Sigmoid colon (tissue), 6 donors: ENCODE measurements at regions not wholly inside any gene's neighbourhood (a gene's known extent, or its start where the extent isn't known, plus 50 kb on each side); places are given as distances from the start of the nearest gene placed in this dataset.
"Not testable (repeated sequence)": the region's sequence is repeated elsewhere in the genome, so short reads cannot be mapped to it uniquely, and the experiment has no call there.

Experiments
- DNase-seq: peaks from one replicate; pipeline ENCODE4 v3.0.0-alpha.2; 2019
- H3K27ac ChIP-seq, 4 donors: fragments of 200-600 bp; sonication (generic); one replicate each; pipeline ENCODE4 v1.5.1; 2016 to 2019; ENCODE audit warnings: mild to moderate bottlenecking in 1 of 4
- H3K27me3 ChIP-seq, 3 donors: fragments of 200-600 bp; sonication (generic); one replicate each; pipeline ENCODE4 v1.5.1; 2019; ENCODE audit warnings: mild to moderate bottlenecking in 1 of 3
- H3K36me3 ChIP-seq, 4 donors: fragments of 200-600 bp; sonication (generic); one replicate each; pipeline ENCODE4 v1.5.1; 2016 to 2019
- H3K4me1 ChIP-seq, 4 donors: fragments of 200-600 bp; sonication (generic); one replicate each; pipeline ENCODE4 v1.5.1; 2017 to 2019
- H3K4me3 ChIP-seq, 4 donors: fragments of 200-600 bp; sonication (generic); one replicate each; pipeline ENCODE4 v1.5.1; 2017 to 2019; ENCODE audit warnings: mild to moderate bottlenecking in 2 of 4, moderate library complexity in 1 of 4
- H3K9me3 ChIP-seq, 4 donors: fragments of 200-600 bp in 3 of 4; sonication (generic) in 3 of 4; one replicate each; pipeline versions ENCODE4 v1.5.1 to v1.6.1; 2013 to 2019
- CTCF ChIP-seq, 4 experiments: fragments of 450-650 bp in 3 of 4; fragments of 200-600 bp in 1 of 4; IDR thresholded peaks; one replicate each; pipeline ENCODE4 v1.5.1; 2016 to 2019; ENCODE audit warnings: antibody characterized with exemption in 4 of 4, mild to moderate bottlenecking in 3 of 4, moderate library complexity in 2 of 4
- EP300 ChIP-seq, 4 donors: sonication (generic); formaldehyde crosslinking; IDR thresholded peaks; one replicate each; pipeline ENCODE4 v1.6.1; 2017; ENCODE audit warnings: antibody characterized with exemption in 4 of 4
- POLR2A ChIP-seq, 2 donors: fragments of 450-650 bp; IDR thresholded peaks; one replicate each; pipeline ENCODE4 v1.6.1; 2016; ENCODE audit warnings: antibody characterized with exemption in 2 of 2, mild to moderate bottlenecking in 2 of 2, moderate library complexity in 2 of 2
- POLR2AphosphoS5 ChIP-seq, 4 donors: sonication (generic); formaldehyde crosslinking; IDR thresholded peaks; one replicate each; pipeline ENCODE4 v1.6.1; 2017; ENCODE audit warnings: antibody characterized with exemption in 4 of 4
- WGBS, 2 donors: extraction: QIAGEN DNeasy Blood & Tissue Kit; methylation state at CpG; one replicate each; pipeline ENCODE4 v1.1.7; 2013; 5-methylcytosine and 5-hydroxymethylcytosine counted together
- intact Hi-C: fragments of 100-400 bp; cut with DNase I; formaldehyde crosslinking; loops from one replicate; pipeline ENCODE4 v1.15.1; 2023
- donor health status: healthy with polysubstance abuse.
- donor health status: healthy.

DNA sequence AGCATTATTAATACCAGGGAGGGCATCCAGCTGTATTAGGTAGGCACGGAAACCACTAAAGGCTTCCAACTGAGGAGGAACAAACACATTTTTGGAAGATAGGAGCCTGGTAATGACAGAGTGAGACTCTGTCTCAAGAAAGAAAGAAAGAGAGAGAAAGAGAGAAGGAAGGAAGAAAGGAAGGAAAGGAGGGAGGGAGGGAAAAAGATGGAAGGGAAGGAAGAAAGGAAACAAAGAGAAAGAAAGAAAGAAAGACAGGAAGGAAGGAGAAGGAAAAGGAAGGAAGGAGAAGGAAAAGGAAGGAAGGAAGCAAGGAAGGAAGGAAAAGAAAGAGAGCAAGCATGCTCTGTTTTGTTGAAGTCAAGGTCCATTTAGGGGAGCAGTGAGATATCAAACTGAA, 103.8 kb upstream of the RFX8 start:
- H3K4me3 ChIP-seq = no peak overlapping the region
- WGBS, 2 donors = 96 to 97% methylated on average over 1 of the region's 1 CpG
- intact Hi-C loops = no loop called here
- H3K36me3 ChIP-seq = no peaks in the 10 kb centered on the region
- no peaks in the 10 kb centered on the region for H3K9me3 ChIP-seq
- no peak for TF ChIP-seq POLR2AphosphoS5 (IDR thresholded peaks at IDR 0.05)
- no peak for TF ChIP-seq CTCF (IDR thresholded peaks at IDR 0.05)
- TF ChIP-seq POLR2A (IDR thresholded peaks at IDR 0.05) = no peak
- TF ChIP-seq EP300 (IDR thresholded peaks at IDR 0.05) = no peak
- H3K4me1 ChIP-seq = peaks cover 0 to 4% (median 0%) of the 10 kb centered on the region in 4 donors
- no peaks in the 10 kb centered on the region for H3K27me3 ChIP-seq
- no peak for DNase-seq
- no peak overlapping the region for H3K27ac ChIP-seq

DNA sequence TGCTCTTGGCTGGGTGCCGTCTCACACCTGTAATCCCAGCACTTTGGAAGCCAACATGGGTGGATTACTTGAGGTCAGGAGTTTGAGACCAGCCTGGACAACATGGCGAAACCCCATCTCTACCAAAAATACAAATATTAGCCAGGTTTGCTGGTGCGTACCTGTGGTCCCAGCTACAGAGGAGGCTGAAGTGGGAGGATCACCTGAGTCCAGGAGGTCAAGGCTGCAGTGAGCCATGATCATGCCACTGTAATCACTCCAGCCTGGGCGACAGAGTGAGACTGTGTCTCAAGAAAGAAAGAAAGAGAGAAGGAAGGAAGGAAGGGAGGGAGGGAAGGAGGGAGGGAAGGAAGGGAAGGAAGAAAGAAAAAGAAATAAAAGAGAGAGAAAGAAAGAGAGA, 103.2 kb upstream of the RFX8 start:
- H3K4me3 ChIP-seq, intact Hi-C loops: not testable (repeated sequence)
- WGBS, 2 donors = 93 to 94% methylated on average over 4 of the region's 4 CpGs

GRCh38 chr2:101577173-101577572, 102.3 kb upstream of the RFX8 start:
- Histone ChIP-seq H3K9me3 (no peaks in the 10 kb centered on the region), H3K4me3 (no peak overlapping the region), H3K36me3 (no peaks in the 10 kb centered on the region), H3K27ac (no peak overlapping the region), H3K4me1 (peaks cover 0 to 4% (median 0%) of the 10 kb centered on the region in 4 donors), H3K27me3 (no peaks in the 10 kb centered on the region)
- intact Hi-C loops = no loop called here
- TF ChIP-seq POLR2A (IDR thresholded peaks at IDR 0.05) = no peak
- no peak for TF ChIP-seq EP300 (IDR thresholded peaks at IDR 0.05)
- DNase-seq = no peak
- WGBS, 2 donors = 62 to 64% methylated on average over 2 of the region's 2 CpGs

More for the DNA sequence above, 103.2 kb upstream of the RFX8 start:
- not testable (repeated sequence) for DNase-seq, H3K27me3 ChIP-seq, H3K36me3 ChIP-seq, H3K27ac ChIP-seq, H3K4me1 ChIP-seq, H3K9me3 ChIP-seq

GRCh38 chr2:101574622-101575021, 99.7 kb upstream of the RFX8 start:
- H3K27me3 ChIP-seq = no peaks in the 10 kb centered on the region
- peaks cover 0 to 4% (median 0%) of the 10 kb centered on the region in 4 donors for H3K4me1 ChIP-seq
- no peaks in the 10 kb centered on the region for H3K9me3 ChIP-seq
- intact Hi-C loops = no loop called here
- TF ChIP-seq POLR2A (IDR thresholded peaks at IDR 0.05) (no peak), EP300 (IDR thresholded peaks at IDR 0.05) (no peak), CTCF (IDR thresholded peaks at IDR 0.05) (no peak), POLR2AphosphoS5 (IDR thresholded peaks at IDR 0.05) (no peak)
- H3K4me3 ChIP-seq = no peak overlapping the region
- 92 to 93% methylated on average over 6 of the region's 6 CpGs for WGBS, 2 donors
- H3K36me3 ChIP-seq = no peaks in the 10 kb centered on the region
- no peak for DNase-seq
- H3K27ac ChIP-seq = no peak overlapping the region

DNA sequence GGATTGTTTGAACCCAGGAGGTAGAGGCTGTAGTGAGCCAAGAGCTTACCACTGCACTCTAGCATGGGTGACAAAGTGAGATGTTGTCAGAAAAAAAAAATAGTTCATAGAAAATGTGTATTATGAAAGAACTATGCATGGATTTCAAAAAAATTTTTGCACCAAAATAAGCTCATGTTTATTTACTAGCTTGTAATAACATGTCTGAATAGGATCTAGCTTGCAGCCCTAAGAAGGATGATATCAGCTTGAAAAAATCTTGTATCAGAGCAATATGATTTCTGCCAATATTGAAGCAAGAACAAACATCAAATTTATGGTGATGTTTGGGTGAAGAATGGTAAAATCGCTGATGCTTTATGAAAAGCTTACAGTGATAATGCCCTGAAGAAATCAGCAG, 97.0 kb upstream of the RFX8 start:
- no peak for TF ChIP-seq POLR2AphosphoS5 (IDR thresholded peaks at IDR 0.05)
- no peak for TF ChIP-seq POLR2A (IDR thresholded peaks at IDR 0.05)
- no peak for TF ChIP-seq EP300 (IDR thresholded peaks at IDR 0.05)
- TF ChIP-seq CTCF (IDR thresholded peaks at IDR 0.05) = no peak
- 89 to 91% methylated on average over 1 of the region's 1 CpG for WGBS, 2 donors
- intact Hi-C loops = no loop called here

GRCh38 chr2:101569886-101570520, 95.1 kb upstream of the RFX8 start:
- Histone ChIP-seq H3K4me1 (no peaks in the 10 kb centered on the region), H3K9me3 (no peaks in the 10 kb centered on the region), H3K4me3 (no peak overlapping the region), H3K36me3 (no peaks in the 10 kb centered on the region), H3K27ac (no peak overlapping the region), H3K27me3 (no peaks in the 10 kb centered on the region)
- DNase-seq = no peak
- WGBS, 2 donors = 70 to 72% methylated on average over 7 of the region's 7 CpGs
- intact Hi-C loops = no loop called here
- TF ChIP-seq CTCF (IDR thresholded peaks at IDR 0.05) (no peak), POLR2A (IDR thresholded peaks at IDR 0.05) (no peak), POLR2AphosphoS5 (IDR thresholded peaks at IDR 0.05) (no peak), EP300 (IDR thresholded peaks at IDR 0.05) (no peak)

More for the DNA sequence above, 97.0 kb upstream of the RFX8 start:
- no peak overlapping the region for H3K27ac ChIP-seq
- H3K27me3 ChIP-seq = no peaks in the 10 kb centered on the region
- no peaks in the 10 kb centered on the region for H3K36me3 ChIP-seq
- H3K4me1 ChIP-seq = peaks cover 0 to under 1% (median 0%) of the 10 kb centered on the region in 4 donors
- no peak overlapping the region for H3K4me3 ChIP-seq
- DNase-seq = no peak
- H3K9me3 ChIP-seq = no peaks in the 10 kb centered on the region
